Smooth muscle cell (in vitro differentiated cells): ENCODE measurements at regions not wholly inside any gene's neighbourhood (a gene's known extent, or its start where the extent isn't known, plus 50 kb on each side); places are given as distances from the start of the nearest gene placed in this dataset.

Experiments
- DNase-seq: peaks from one replicate; lab custom pipeline; 2025; ENCODE audit not compliant: unreplicated experiment; lab: John Stamatoyannopoulos, UW
- H2AFZ ChIP-seq: fragments of 200-600 bp; sonication (generic); 2 replicates; pipeline ENCODE4 v1.6.0; 2016; ENCODE audit warnings: antibody characterized with exemption, low read depth, mild to moderate bottlenecking
- H3F3A ChIP-seq: fragments of 200-600 bp; sonication (generic); 2 replicates; pipeline ENCODE4 v1.6.0; 2017; ENCODE audit warnings: antibody characterized with exemption, low read depth
- H3K27ac ChIP-seq: fragments of 200-600 bp; sonication (generic); 2 replicates; pipeline ENCODE4 v1.5.1; 2016; ENCODE audit warnings: low read depth, mild to moderate bottlenecking
- H3K27me3 ChIP-seq: fragments of 200-600 bp; sonication (generic); 2 replicates; pipeline ENCODE4 v1.6.1; 2016; ENCODE audit warnings: low read depth, mild to moderate bottlenecking
- H3K36me3 ChIP-seq: fragments of 200-600 bp; sonication (generic); 2 replicates; pipeline ENCODE4 v1.5.1; 2016; ENCODE audit warnings: low read depth
- H3K4me1 ChIP-seq: fragments of 200-600 bp; sonication (generic); 2 replicates; pipeline ENCODE4 v1.5.1; 2016; ENCODE audit warnings: low read depth
- H3K4me2 ChIP-seq: fragments of 200-600 bp; sonication (generic); 2 replicates; pipeline ENCODE4 v1.6.0; 2016; ENCODE audit warnings: mild to moderate bottlenecking
- H3K4me3 ChIP-seq: fragments of 200-600 bp; sonication (generic); 2 replicates; pipeline ENCODE4 v1.5.1; 2016; ENCODE audit warnings: mild to moderate bottlenecking
- H3K79me2 ChIP-seq: fragments of 200-600 bp; sonication (generic); 2 replicates; pipeline ENCODE4 v1.6.0; 2016; ENCODE audit warnings: low read depth, mild to moderate bottlenecking
- H3K9ac ChIP-seq: fragments of 200-600 bp; sonication (generic); 2 replicates; pipeline ENCODE4 v1.6.0; 2016; ENCODE audit warnings: low read depth
- H3K9me3 ChIP-seq: fragments of 200-600 bp; sonication (generic); replicated peaks from 2 replicates; pipeline ENCODE4 v1.5.1; 2016; ENCODE audit warnings: low read depth
- H4K20me1 ChIP-seq: fragments of 200-600 bp; sonication (generic); 2 replicates; pipeline ENCODE4 v1.6.0; 2016; ENCODE audit warnings: low read depth
- CTCF ChIP-seq: fragments of 200-600 bp; sonication (generic); IDR thresholded peaks from 2 replicates; pipeline ENCODE4 v1.5.1; 2017; ENCODE audit warnings: borderline replicate concordance, mild to moderate bottlenecking, antibody characterized with exemption; ENCODE audit not compliant: insufficient read depth, poor library complexity, severe bottlenecking
- WGBS: methylation state at CpG from one replicate; pipeline ENCODE4 v1.1.7; 2016; ENCODE audit warnings: low lambda C conversion rate; 5-methylcytosine and 5-hydroxymethylcytosine counted together

GRCh38 chr12:113749433-113749815 lies 216.7 kb downstream of the RBM19 start:
- Histone ChIP-seq H3K4me2 (no peak overlapping the region), H3K4me3 (no peak overlapping the region), H3K9me3 (no peaks in the 10 kb centered on the region), H3K27ac (no peak overlapping the region), H2AFZ (no peak overlapping the region), H3K9ac (no peak overlapping the region), H4K20me1 (no peaks in the 10 kb centered on the region), H3F3A (no peaks in the 10 kb centered on the region), H3K36me3 (no peaks in the 10 kb centered on the region), H3K4me1 (no peaks in the 10 kb centered on the region), H3K27me3 (peaks cover 52% of the 10 kb centered on the region), H3K79me2 (no peaks in the 10 kb centered on the region)
- 74% methylated on average over 1 of the region's 1 CpG for WGBS
- DNase-seq = no peak
- TF ChIP-seq CTCF = no peak

- Histone ChIP-seq H3K9me3 (no peaks in the 10 kb centered on the region), H4K20me1 (no peaks in the 10 kb centered on the region), H3K27me3 (peaks cover 56% of the 10 kb centered on the region), H3K9ac (no peak overlapping the region), H3K27ac (no peak overlapping the region), H2AFZ (no peak overlapping the region), H3K79me2 (no peaks in the 10 kb centered on the region), H3K36me3 (no peaks in the 10 kb centered on the region), H3F3A (no peaks in the 10 kb centered on the region), H3K4me3 (no peak overlapping the region), H3K4me2 (no peak overlapping the region), H3K4me1 (no peaks in the 10 kb centered on the region)
- DNase-seq = no peak
- TF ChIP-seq CTCF = no peak
- WGBS = 87% methylated on average over 6 of the region's 6 CpGs
These were observed 217.3 kb downstream of the RBM19 start for GRCh38 chr12:113748707-113749432.

GRCh38 chr12:113747017-113747416 lies 219.1 kb downstream of the RBM19 start:
- Histone ChIP-seq H3K4me1 (no peaks in the 10 kb centered on the region), H2AFZ (no peak overlapping the region), H3K79me2 (no peaks in the 10 kb centered on the region), H3K27ac (no peak overlapping the region), H3K9ac (no peak overlapping the region), H3K27me3 (peaks cover 65% of the 10 kb centered on the region), H4K20me1 (no peaks in the 10 kb centered on the region), H3K4me2 (no peak overlapping the region), H3K4me3 (no peak overlapping the region), H3F3A (no peaks in the 10 kb centered on the region), H3K9me3 (no peaks in the 10 kb centered on the region), H3K36me3 (no peaks in the 10 kb centered on the region)
- no peak for DNase-seq
- no peak for TF ChIP-seq CTCF
- 73% methylated on average over 5 of the region's 5 CpGs for WGBS

GRCh38 chr12:113744802-113745395 lies 221.2 kb downstream of the RBM19 start:
- Histone ChIP-seq H2AFZ (no peak overlapping the region), H4K20me1 (no peaks in the 10 kb centered on the region), H3K27ac (no peak overlapping the region), H3K79me2 (no peaks in the 10 kb centered on the region), H3K27me3 (peaks cover 73% of the 10 kb centered on the region), H3K4me2 (no peak overlapping the region), H3K9ac (no peak overlapping the region), H3K9me3 (no peaks in the 10 kb centered on the region), H3K4me3 (no peak overlapping the region), H3K4me1 (no peaks in the 10 kb centered on the region), H3K36me3 (no peaks in the 10 kb centered on the region), H3F3A (no peaks in the 10 kb centered on the region)
- TF ChIP-seq CTCF = no peak
- no peak for DNase-seq
- 83% methylated on average over 8 of the region's 8 CpGs for WGBS
